ENCODE measurements at regions not wholly inside any gene's neighbourhood (a gene's known extent, or its start where the extent isn't known, plus 50 kb on each side); places are given as distances from the start of the nearest gene placed in this dataset.
"Not testable (repeated sequence)": the region's sequence is repeated elsewhere in the genome, so short reads cannot be mapped to it uniquely, and the experiment has no call there.

GRCh38 chr17:51389875-51390274 lies 129.5 kb downstream of the UTP18 start:
- DNase-seq (ENCODE audit: low read depth) = no peak

DNA sequence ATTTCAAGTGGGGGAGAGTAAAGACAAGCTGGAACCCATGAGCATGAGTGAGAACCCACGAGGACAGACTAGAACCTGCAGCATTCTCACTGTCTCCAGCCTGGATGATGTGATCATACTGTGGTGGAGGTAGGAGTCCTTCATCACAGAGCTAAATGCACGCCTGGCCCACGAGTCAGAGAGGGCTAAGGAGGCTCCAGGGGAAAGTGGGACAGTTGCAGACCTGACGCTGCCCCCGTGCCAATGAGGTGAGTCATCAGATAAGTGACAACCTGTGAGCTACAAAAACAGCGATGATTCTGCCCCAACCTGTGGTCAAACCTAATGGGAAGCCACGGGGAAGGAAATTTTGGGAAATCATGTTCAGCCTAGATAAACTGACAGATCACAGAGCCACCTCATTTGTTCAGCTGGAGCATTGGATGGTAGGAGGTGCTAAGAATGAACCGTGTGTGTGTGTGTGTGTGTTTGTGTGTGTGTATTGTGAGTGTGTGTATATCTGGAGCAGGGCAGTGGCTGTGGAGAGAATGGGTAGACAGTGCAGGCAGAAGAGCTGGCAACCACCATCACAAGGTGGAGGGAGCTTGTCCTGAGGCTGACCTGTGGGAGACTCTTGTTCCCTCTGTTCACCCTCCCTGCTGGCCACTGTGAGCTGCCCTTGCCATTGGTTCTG lies 131.8 kb downstream of the UTP18 start:
- no peak for DNase-seq (ENCODE audit: low read depth)

DNA sequence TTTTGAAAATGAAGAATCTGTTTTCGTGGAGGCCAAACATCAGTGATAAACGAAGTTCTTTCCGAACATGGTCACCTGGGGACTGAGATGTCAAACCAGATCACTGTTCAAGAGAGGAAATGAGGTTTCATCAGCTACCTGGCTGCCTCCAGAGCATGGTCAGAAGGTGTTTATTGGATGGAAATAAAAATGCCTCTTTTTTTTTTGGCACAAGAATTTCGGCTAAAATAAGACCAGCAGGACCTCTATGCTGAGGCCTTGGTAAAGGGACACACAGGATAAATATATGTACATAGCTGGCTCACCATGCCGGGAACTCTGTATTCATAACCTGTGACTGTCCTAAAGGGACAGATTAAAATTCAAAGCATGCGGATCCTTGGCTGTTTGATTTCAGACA lies 135.3 kb downstream of the UTP18 start:
- no peak for DNase-seq (ENCODE audit: low read depth)

GRCh38 chr17:51397361-51398127 lies 137.2 kb downstream of the UTP18 start:
- peak; percentile 39 for DNase-seq (ENCODE audit: low read depth)

- DNase-seq (ENCODE audit: low read depth) = no peak
Measured at GRCh38 chr17:51398128-51398525, 137.8 kb downstream of the UTP18 start.

- DNase-seq (ENCODE audit: low read depth) = no peak
Measured at GRCh38 chr17:51398687-51399086, 138.3 kb downstream of the UTP18 start.

DNA sequence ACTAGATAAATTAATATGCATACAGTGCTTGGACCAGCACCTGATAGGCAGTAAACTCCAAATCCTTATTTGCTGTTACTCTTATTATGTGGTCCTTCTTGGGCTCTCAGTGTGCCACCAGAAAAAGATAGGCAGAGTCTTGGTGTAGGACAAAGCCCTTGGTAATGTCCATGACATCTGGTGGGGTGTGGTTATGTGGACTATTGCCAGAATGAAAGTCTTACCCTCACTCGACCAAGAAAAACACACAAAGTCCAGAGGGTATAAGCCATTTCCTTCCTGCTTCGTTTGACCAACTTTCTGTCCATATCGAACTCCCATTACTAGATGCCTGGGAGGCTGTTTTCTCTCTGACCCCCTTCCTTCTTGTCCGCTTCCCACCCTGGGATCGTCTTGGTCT lies 140.9 kb downstream of the UTP18 start:
- DNase-seq (ENCODE audit: low read depth) = no peak

DNA sequence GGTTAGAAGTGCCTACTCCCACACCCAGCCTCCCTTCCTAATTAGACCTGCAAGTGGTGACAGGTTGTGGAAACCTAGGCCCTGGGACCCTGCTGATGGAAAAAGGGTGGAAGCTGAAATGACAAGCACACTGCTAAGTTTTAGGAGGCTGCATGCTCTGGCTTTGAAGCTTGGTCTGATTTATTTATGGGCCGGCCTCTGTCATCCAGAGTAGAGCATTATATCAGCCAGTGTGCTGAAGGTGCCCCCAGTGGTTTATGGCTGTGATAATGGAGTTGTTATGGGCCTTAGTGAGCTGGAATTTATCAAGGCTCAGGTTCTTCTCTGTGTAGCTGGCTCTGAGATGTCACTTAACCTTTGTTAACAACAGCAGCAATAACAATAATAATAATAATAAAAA lies 142.6 kb downstream of the UTP18 start:
- DNase-seq (ENCODE audit: low read depth) = no peak

DNA sequence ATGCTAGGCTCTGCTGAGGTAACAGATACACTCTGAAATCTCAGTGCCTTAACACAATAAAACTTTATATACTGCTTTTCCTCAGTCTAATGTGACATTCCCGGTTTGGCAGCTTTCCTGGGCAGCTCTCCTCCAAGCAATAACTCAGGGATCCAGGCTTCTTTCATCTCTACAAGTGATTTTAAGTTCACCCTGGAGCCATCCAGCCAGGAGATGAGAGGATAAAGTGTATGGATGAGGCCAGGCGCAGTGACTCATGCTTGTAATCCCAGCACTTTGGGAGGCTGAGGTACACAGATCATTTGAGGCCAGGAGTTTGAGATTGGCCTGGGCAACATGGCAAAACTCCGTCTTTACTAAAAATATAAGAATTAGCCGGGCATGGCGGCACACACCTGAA lies 147.2 kb downstream of the UTP18 start:
- no peak for DNase-seq (ENCODE audit: low read depth)

DNA sequence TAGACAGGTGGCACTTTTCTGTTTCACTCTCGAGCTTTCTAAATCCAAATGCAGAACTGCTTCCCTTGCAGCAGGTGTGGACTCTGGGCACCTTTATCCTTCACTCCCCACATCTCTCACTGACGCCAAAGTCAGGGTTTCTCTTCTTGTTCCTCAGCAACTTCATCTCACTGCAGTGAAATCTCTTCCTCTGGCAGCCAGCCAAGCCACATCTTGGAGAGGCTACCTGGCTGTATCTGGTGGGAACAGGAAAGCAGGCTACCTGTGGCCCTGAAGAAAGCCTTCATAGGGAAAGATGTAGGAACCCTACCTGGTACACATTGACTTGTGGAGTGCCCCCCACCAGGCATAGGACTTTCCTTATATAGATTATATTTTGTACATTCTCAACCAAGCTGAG lies 159.1 kb downstream of the UTP18 start:
- no peak for DNase-seq (ENCODE audit: low read depth)

- no peak for DNase-seq (ENCODE audit: low read depth)
Measured at GRCh38 chr17:51421525-51421924, 161.2 kb downstream of the UTP18 start.

- DNase-seq (ENCODE audit: low read depth) = no peak
Measured at GRCh38 chr17:51422634-51423033, 162.3 kb downstream of the UTP18 start.

- DNase-seq (ENCODE audit: low read depth) = no peak
Measured at GRCh38 chr17:51423421-51424160, 163.2 kb downstream of the UTP18 start.

DNA sequence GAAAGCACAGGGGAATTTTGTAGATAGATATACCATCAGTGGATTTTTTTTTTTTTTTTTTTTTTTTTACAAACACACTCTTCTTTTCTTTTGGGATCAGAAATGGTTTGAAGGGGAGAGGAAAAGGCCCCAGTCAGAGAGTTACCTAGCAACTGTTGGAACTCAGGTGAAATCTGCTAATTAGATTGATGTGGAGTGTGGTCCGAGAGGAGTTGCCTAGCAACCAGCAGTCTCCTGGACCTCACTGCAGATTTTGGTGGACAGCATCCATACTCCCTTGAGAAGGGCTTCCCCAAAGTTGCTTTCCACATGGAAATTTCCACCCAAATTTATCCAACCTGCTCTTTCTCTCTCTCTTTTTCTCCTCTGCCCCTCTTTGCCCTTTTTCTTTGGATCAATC lies 165.4 kb downstream of the UTP18 start:
- no peak for DNase-seq (ENCODE audit: low read depth)

DNA sequence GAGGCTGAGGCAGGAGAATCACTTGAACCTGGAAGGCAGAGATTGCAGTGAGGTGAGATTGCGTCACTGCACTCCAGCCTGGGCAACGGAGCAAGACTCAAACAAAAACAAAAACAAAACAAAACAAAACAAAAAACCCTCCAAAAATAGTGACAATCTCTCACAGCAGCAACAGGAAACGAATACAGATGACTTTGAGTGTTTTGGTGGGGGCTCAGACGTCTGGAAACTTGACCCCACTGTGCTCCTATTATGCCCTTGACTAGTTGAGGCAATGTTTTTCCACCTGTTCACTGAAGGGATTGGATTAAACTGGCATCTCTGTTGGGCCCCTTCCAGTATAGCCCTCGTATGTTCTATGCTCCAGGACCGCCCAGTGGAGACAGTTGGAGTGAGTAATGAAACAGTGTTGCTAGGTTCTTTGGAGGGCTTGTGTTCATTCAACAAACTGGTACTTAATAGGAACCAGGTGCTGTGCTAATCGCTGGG lies 167.0 kb downstream of the UTP18 start:
- no peak for DNase-seq (ENCODE audit: low read depth)

- no peak for DNase-seq (ENCODE audit: low read depth)
Measured at GRCh38 chr17:51427856-51428255, 167.5 kb downstream of the UTP18 start.

DNA sequence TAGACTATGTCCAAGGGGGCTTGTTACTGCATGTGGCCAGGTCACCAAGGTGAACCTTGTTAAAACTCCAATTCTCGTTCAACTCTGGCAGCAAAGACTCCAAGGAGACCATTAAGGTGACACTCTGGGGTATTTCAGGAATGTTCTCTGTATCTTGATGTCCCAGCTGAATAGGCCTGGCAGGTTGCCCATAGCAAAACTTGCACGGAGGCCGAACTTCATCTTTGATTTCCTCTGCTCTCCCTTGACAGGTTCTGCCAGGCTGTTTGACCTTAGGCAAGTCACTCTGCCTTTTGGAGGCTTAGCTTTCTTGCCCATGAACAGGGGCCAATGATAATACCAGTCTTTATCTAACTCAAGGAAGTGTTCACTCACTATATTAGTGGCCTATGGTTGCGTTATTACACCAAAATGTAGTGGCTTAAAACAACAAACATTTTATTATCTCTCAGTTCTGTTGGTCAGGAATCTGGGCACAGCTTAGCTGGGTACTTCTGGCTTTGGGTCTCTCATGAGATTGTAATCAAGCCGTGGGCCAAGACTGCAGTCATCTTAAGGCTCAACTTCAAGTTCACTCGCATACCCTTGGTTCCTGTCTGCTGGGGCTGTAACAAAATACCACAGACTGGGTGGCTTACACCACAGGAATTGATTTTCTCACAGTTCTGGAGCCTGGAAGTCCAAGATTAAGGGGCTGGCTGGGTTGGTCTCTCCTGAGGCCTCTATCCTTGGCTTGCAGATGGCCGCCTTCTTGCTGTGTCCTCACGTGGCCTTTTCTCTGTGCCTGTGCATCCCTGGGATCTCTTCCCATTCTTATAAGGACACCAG lies 168.5 kb downstream of the UTP18 start:
- DNase-seq (ENCODE audit: low read depth) = no peak

DNA sequence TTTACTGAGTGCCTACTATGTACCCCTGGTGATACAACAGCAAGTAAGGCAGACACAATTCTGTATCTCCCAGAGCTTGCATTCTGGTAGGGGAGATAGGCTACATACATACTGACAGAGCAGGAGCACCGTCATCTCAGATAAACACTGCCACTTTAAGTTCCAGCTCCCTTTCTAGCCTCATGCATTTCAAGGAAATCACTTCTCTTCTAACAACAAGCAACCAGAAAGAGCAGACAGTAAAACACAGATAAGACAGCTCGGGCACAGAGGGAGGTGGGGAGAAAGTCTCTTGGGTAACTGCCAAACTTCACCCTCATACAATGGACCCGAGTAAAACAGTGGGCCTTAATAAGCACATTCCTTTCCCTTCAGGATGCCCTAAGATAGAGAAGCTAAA lies 169.6 kb downstream of the UTP18 start:
- DNase-seq (ENCODE audit: low read depth) = not testable (repeated sequence)

DNA sequence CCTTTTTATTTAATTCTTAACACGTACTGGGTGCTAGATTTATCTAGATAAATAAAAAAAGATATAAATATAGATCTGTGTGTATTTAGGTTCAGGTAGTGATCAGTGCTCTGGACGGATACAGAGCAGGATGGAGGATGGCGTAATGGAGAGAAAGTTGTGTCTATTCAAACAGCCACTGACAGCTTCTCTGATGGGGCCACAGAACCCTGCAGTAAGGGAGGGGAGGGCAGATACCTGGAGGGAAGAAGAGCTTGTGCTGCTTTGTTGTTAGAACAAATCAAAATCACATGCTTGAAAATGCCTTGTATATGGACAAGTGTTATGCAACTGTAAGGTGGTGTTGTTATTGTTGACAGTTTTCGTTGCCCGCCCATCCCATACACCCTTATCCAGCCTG lies 170.2 kb downstream of the UTP18 start:
- no peak for DNase-seq (ENCODE audit: low read depth)

DNA sequence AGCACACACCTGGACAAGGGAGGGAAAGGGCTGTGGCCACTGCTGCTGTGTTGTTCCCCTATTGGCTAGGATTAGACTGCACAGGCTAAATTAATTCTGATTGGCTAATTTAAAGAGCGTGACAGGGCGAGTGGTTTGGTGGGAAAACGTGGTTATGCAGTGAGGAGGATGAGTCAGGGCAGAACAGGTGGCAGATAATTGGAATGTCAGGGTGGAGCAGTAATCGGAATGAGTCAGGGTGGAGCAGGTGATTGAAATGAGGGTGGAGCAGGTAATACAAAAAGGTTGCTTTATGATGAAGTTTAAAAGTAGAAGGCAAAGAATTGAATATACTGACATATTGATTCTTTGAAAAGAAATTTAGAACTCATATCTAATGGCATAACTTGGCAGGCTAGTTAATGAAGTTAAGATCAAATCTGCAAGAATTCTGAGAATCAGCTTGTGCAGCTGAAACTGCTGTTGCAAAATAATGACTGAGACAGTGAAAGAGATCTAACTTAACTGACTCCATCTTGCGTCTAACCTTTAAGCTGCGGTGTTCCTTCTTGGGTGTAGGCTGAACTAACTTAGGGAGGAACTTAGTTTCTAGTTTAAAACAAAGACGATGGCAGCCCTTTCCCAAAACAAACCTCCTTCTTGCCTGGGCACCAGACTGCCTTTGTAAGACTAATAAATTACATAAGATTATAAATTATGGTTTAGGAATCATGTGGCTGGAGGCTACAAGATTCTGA lies 174.3 kb downstream of the UTP18 start:
- no peak for DNase-seq (ENCODE audit: low read depth)

- DNase-seq (ENCODE audit: low read depth) = no peak
Measured at GRCh38 chr17:51435171-51435552, 174.8 kb downstream of the UTP18 start.

All from EH (cell line).